HPDE6-E6E7 (cell line): ENCODE measurements at regions not wholly inside any gene's neighbourhood (a gene's known extent, or its start where the extent isn't known, plus 50 kb on each side); places are given as distances from the start of the nearest gene placed in this dataset.
A peak's percentile ranks its signal among the peaks of the same experiment; 100 is the strongest.
"Not testable (repeated sequence)": the region's sequence is repeated elsewhere in the genome, so short reads cannot be mapped to it uniquely, and the experiment has no call there.

Experiments used
- DNase-seq: peaks from one replicate; pipeline ENCODE4 v3.0.0; 2011; ENCODE audit warnings: missing footprints; ENCODE audit errors: extremely low spot score

DNA sequence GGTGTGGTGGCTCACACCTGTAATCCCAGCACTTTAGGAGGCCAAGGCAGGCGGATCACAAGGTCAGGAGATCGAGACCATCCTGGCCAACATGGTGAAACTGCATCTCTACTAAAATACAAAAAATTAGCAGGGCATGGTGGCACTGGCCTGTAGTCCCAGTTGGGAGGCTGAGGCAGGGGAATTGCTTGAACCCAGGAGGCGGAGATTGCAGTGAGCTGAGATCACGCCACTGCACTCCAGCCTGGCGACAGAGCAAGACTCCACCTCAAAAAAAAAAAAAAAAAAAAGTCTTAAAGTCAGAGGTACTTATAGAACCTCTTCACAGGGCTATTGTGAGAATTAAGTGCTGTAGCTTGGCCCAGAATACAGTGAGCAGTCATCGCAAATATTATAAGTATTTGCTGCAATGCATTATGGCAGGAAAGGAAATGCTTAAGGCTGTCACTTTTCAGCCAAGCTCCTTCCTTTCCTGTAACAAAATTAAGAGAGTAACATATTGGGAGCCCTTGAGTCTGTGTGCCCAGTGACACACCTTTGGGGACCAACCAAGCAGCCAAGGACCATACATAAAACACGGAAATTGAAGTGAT lies 110.9 kb upstream of the HAND1 start:
- not testable (repeated sequence) for DNase-seq

- no peak for DNase-seq
Observed at GRCh38 chr5:154588091-154588774, 110.2 kb upstream of the HAND1 start.

DNA sequence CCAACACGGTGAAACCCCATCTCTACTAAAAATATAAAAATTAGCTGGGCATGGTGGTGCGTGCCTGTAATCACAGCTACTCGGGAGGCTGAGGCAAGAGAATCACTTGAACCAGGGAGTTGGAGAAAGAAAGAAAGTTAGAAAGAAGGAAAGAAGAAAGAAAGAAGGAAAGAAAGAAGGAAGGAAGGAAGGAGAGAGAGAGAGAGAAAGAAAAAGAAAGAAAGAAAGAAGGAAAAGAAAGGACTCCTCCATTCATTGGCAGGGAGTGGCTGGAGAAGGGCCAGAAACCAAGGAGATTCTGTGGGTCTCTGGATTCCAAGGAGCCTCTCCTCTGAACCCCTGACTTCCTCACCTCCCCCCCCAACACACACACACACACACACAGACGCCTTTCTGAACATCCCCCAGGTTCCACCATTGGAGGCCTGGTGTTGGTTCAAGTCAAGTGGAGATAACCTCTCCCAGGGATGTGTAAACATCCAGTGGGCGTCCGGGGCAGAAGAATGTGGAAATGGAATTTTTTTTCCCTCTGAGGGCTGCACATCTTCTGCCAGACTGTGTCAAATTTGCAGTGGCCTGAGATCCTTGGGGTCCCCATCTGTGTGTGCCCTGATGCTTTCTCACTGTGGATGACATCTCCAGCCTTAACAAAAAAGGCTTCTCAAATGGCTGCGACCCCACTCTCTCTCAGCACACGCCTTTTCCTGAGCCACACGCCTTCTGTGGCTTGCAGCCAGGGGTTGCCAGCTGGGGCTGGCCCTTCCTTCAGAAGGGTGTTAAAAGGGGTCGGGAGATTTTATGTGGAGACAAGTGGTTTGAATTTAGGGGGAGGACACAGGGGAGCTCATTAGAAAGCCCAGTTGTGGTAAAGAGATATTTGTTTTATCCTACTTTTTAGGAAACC lies 109.3 kb upstream of the HAND1 start:
- DNase-seq = no peak

DNA sequence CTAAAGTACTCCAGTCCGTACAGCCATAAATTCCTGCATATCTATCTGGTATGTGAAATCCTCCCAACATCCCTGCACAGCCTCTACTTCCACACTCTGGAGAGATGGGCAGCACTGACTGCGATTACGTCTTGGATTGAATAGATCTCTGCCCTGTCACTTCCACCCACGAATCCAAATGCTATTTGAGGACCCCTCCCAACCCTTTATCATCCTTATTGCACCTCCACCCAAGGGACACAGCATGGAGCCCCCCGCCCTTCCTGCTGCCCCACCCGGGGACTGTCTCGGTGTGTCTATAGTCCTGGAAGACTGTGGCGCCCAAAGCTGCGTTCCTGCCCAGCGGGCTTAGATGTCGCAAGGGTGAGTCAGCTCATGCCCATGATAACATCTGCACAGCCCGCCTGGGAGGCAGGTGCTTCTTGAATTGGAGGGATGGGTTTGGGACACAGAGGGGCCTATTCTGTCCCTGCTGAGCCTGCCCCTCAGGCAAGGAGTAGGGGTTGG lies 105.7 kb upstream of the HAND1 start:
- DNase-seq = peak; percentile 41

DNA sequence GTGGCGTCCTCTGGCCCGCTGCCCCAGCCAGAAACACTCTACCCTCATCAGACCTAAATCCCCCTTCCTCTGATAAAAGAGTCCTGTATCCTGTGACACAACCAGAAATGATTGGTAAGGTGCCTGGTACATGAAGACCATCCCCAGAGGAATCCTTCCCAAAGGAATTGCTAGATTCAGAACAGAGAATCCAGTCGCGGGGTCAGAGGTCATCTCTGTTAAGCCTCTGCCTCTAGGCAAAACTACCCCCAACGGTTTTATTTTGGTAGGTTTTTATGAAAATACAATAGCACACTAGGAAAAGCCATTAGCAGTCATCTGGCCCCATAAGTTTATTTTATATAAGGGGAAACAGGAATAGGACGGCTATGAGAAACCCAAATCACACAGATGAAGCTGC lies 102.4 kb upstream of the HAND1 start:
- DNase-seq = no peak

DNA sequence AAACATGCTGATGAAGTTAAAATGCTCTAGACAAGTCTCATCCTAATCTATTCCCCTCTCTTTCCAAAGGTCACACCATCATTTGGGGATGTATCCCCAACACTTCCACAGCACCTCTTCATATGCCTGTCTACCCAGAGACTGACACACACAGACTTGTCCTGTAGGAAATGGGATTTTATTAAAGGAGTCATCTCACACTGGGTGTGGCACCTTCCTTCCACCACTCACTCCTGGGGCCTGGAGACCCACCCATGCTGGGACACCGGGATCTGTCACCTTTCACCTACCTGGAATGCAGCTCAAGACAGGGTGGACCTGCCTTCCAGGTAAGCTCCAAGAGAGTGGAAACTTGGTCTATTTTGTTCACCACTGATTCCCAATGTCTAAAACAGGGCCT lies 99.4 kb upstream of the HAND1 start:
- DNase-seq = no peak

GRCh38 chr5:154576429-154576806 lies 98.4 kb upstream of the HAND1 start:
- DNase-seq = no peak

GRCh38 chr5:154575546-154576428 lies 97.8 kb upstream of the HAND1 start:
- DNase-seq = no peak

- DNase-seq = no peak
Observed at GRCh38 chr5:154573011-154573410, 95.0 kb upstream of the HAND1 start.

GRCh38 chr5:154571325-154572035 lies 93.5 kb upstream of the HAND1 start:
- DNase-seq = no peak

GRCh38 chr5:154570572-154571324 lies 92.7 kb upstream of the HAND1 start:
- DNase-seq = no peak

GRCh38 chr5:154568589-154568988 lies 90.6 kb upstream of the HAND1 start:
- DNase-seq = no peak

DNA sequence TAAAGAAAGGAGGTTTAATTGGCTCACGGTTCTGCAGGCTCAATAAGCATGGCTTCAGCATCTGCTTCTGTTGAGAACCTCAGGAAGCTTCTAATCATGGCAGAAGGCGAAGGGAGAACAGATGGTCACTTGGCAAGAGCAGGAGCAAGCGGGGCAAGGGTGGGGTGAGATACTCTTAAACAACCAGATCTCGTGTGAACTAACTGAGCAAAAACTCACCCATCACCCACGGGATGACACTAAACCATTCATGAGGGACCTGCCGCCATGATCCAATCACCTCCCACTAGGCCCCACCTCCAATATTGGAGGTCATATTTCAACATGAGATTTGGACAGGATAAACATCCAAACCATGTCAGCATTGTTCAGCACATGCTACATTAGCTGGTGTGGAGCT lies 89.1 kb upstream of the HAND1 start:
- no peak for DNase-seq

DNA sequence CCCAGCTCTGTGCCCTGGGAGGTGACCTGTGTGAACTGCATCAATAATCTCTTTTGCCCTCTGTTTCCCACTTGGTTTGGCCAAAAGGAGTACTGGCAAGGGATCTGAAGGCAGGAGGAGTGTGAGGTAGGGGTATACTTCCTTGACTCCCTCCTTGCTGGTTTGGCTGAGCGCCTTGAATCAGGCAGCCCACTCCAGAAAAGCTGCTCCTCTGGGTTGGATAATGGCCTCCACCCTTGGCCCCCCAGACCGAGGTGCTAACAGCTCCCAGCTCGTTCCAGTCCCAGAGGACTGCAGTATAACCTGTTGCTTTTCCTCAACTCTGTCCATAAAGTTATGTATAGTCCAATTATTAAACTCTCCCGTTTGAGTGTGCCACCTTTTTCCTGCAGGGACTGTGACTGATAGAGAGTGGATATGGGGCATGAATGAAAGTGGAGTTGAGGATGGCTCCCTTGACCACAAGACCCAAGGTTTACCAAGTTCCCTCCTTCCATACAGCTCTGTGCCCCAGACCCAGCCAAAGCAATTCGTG lies 88.2 kb upstream of the HAND1 start:
- no peak for DNase-seq

GRCh38 chr5:154565123-154565522 lies 87.1 kb upstream of the HAND1 start:
- DNase-seq = no peak

DNA sequence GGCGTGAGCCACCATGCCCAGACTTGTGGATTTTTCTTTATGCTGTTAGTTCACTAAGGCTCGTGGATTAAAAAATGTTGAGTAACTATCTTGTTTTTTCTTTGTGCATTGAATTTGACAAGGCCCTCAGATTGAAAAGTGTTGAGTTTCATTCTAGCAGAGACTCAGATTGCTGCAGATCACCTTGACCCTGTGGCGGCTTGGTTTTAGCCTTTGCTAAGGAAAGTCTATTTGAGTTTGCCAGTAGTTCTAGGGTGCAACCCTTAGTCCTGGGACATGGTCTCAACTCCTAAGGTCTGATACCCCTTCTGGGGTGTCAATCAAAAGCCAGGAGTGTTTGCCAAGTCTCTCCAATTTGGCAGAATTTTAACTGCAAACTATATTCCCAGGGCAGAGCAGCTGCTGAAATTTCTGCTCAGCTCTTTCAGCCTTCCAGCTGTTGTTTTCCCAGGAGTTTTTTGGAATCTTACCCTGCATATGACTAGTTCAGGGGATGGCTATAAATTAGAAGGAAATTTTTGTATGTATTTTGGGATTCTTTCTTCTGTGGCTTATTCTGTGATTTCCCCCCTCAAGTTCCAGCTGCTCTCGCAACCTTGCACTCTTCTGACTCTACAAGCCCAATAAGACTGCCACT lies 84.3 kb upstream of the HAND1 start:
- no peak for DNase-seq

GRCh38 chr5:154559398-154560276 lies 81.6 kb upstream of the HAND1 start:
- DNase-seq = no peak

DNA sequence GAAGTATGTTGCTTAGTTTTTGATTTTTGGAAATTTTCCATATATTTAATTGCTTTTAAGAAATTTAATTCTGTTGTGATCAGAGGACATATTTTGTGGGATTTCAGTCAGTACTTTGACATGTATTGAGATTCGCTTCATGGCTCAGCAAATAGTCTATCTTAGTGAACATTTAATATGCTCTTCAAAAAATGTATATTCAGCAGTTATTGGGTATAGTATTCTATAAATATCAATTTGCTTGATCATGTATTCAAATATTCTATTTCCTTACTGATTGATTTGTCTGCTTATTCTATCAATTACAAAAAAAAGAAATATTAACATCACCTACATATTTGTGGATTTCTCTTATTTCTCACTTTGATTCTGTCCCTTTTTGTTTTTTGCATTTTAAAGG lies 79.5 kb upstream of the HAND1 start:
- DNase-seq = no peak
